ENCODE measurements at regions not wholly inside any gene's neighbourhood (a gene's known extent, or its start where the extent isn't known, plus 50 kb on each side); places are given as distances from the start of the nearest gene placed in this dataset.

GRCh38 chr2:150925611-150926010 lies 336.1 kb downstream of the RBM43 start:
- no peaks in the 10 kb centered on the region for H3K27me3 ChIP-seq (ENCODE audit: insufficient read depth, low read length)
- no peaks in the 10 kb centered on the region for H3K9me2 ChIP-seq (ENCODE audit: insufficient read depth)
- no peaks in the 10 kb centered on the region for H3K9me3 ChIP-seq (ENCODE audit: control insufficient read depth in 1 of 2, insufficient read depth in 1 of 2, low read depth in 1 of 2, low read length in 2 of 2)
- POLR2A ChIA-PET = no interaction called here
- no peaks in the 10 kb centered on the region for H4K20me1 ChIP-seq (ENCODE audit: insufficient read depth)
- no TSS peak for BruUV-seq (replicated peaks)
- no peak for TF ChIP-seq CBX3 (IDR thresholded peaks at IDR 0.05; ENCODE audit: low read depth)
- no peak for TF ChIP-seq REST (IDR thresholded peaks at IDR 0.05; ENCODE audit: low read depth)
- no peak for TF ChIP-seq SIN3A (IDR thresholded peaks at IDR 0.05; ENCODE audit: low read depth)
- TF ChIP-seq RAD21 (IDR thresholded peaks at IDR 0.05; ENCODE audit: low read depth) = no peak
- TF ChIP-seq CEBPB (IDR thresholded peaks at IDR 0.05; ENCODE audit: low read depth) = no peak
- TF ChIP-seq POLR2A (IDR thresholded peaks at IDR 0.05; ENCODE audit: borderline replicate concordance, extremely low read depth, insufficient read depth, insufficient read length) = no peak
- TF ChIP-seq TCF7L2 (IDR thresholded peaks at IDR 0.05; ENCODE audit: borderline replicate concordance, extremely low read depth, insufficient read depth, insufficient read length) = no peak
- TF ChIP-seq ZFX (IDR thresholded peaks at IDR 0.05) = no peak
- no peak for TF ChIP-seq EZH2phosphoT487 (IDR thresholded peaks at IDR 0.05; ENCODE audit: borderline replicate concordance)
- no peak for TF ChIP-seq ZNF274 (IDR thresholded peaks at IDR 0.05; ENCODE audit: low read depth, low read length)
- TF ChIP-seq JUND (IDR thresholded peaks at IDR 0.05) = no peak
- TF ChIP-seq CTCF (IDR thresholded peaks at IDR 0.05 in 2 of 3, conservative IDR thresholded peaks at IDR 0.05 in 1 of 3; ENCODE audit: borderline replicate concordance in 1 of 3, insufficient read depth in 1 of 3, low read depth in 2 of 3, low read length in 2 of 3) = no peak
- TF ChIP-seq EGR1 (IDR thresholded peaks at IDR 0.05; ENCODE audit: low read depth) = no peak
- TF ChIP-seq ELF1 (IDR thresholded peaks at IDR 0.05; ENCODE audit: borderline replicate concordance, low read depth) = no peak
- no peak for TF ChIP-seq EZH2 (IDR thresholded peaks at IDR 0.05)
- H3K79me2 ChIP-seq (ENCODE audit: insufficient read depth, low read length) = no peaks in the 10 kb centered on the region
- CTCF ChIA-PET = no interaction called here
- H3K4me1 ChIP-seq (ENCODE audit: control insufficient read depth in 1 of 2, insufficient read depth in 2 of 2, low read length in 2 of 2) = no peaks in the 10 kb centered on the region
- H3K27ac ChIP-seq (ENCODE audit: low read depth, low read length) = no peak overlapping the region
- ATAC-seq (no peak), DNase-seq (ENCODE audit: low read depth, low spot score) (no peak)
- H3K4me3 ChIP-seq (replicated peaks in 1 of 2; ENCODE audit: low read depth in 1 of 2, low read length in 2 of 2) = no peak overlapping the region
- intact Hi-C loops (cut with micrococcal nuclease) = no loop called here
- H3K4me2 ChIP-seq (ENCODE audit: low read length) = no peak overlapping the region
- RAD21 ChIA-PET (ENCODE audit: low non-redundant PET in 1 of 2, low total read pairs in 2 of 2, uncharacterized antibody in 2 of 2, unreplicated experiment in 2 of 2) = no interaction called here
- H2AFZ ChIP-seq (ENCODE audit: low read depth, low read length, poor library complexity, severe bottlenecking) = no peak overlapping the region
- H3K36me3 ChIP-seq (ENCODE audit: control insufficient read depth in 1 of 2, insufficient read depth in 2 of 2, low read length in 2 of 2) = no peaks in the 10 kb centered on the region
- no peak overlapping the region for H3K9ac ChIP-seq (ENCODE audit: low read length)
